ENCODE measurements at regions not wholly inside any gene's neighbourhood (a gene's known extent, or its start where the extent isn't known, plus 50 kb on each side); places are given as distances from the start of the nearest gene placed in this dataset.

- TF ChIP-seq, protein P1, sequence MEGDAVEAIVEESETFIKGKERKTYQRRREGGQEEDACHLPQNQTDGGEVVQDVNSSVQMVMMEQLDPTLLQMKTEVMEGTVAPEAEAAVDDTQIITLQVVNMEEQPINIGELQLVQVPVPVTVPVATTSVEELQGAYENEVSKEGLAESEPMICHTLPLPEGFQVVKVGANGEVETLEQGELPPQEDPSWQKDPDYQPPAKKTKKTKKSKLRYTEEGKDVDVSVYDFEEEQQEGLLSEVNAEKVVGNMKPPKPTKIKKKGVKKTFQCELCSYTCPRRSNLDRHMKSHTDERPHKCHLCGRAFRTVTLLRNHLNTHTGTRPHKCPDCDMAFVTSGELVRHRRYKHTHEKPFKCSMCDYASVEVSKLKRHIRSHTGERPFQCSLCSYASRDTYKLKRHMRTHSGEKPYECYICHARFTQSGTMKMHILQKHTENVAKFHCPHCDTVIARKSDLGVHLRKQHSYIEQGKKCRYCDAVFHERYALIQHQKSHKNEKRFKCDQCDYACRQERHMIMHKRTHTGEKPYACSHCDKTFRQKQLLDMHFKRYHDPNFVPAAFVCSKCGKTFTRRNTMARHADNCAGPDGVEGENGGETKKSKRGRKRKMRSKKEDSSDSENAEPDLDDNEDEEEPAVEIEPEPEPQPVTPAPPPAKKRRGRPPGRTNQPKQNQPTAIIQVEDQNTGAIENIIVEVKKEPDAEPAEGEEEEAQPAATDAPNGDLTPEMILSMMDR (IDR thresholded peaks at IDR 0.05; ENCODE audit: insufficient read depth, low read length) = no peak
- DNase-seq (ENCODE audit: low read depth) = no peak
- no peak overlapping the region for H3K4me3 ChIP-seq (ENCODE audit: low read depth, low read length)
Measured at GRCh38 chr7:19830604-19831003, 57.2 kb upstream of the TMEM196 start.

Data from fibroblast of the aortic adventitia (primary cell).